GM04504 (cell line): ENCODE measurements at regions not wholly inside any gene's neighbourhood (a gene's known extent, or its start where the extent isn't known, plus 50 kb on each side); places are given as distances from the start of the nearest gene placed in this dataset.

ENCODE experiments used
- DNase-seq: peaks from one replicate; pipeline ENCODE4 v3.0.0-alpha.2; 2012; ENCODE audit warnings: low read depth

- no peak for DNase-seq
These were observed 57.6 kb upstream of the PKDCC start for GRCh38 chr2:41990245-41990644.

GRCh38 chr2:41990688-41991087 is 57.1 kb upstream of the PKDCC start:
- no peak for DNase-seq

- no peak for DNase-seq
These were observed 55.7 kb upstream of the PKDCC start for GRCh38 chr2:41992056-41992642.

GRCh38 chr2:41992671-41993434 is 55.0 kb upstream of the PKDCC start:
- no peak for DNase-seq

- DNase-seq: no peak
These were observed 54.3 kb upstream of the PKDCC start for GRCh38 chr2:41993435-41993925.

GRCh38 chr2:41994233-41994637 is 53.6 kb upstream of the PKDCC start:
- peak; percentile 78 for DNase-seq

GRCh38 chr2:41994661-41995060 is 53.2 kb upstream of the PKDCC start:
- no peak for DNase-seq

GRCh38 chr2:41997561-41997960 is 50.3 kb upstream of the PKDCC start:
- no peak for DNase-seq
